GM19463 (cell line): ENCODE measurements at regions not wholly inside any gene's neighbourhood (a gene's known extent, or its start where the extent isn't known, plus 50 kb on each side); places are given as distances from the start of the nearest gene placed in this dataset.
"Not testable (repeated sequence)": the region's sequence is repeated elsewhere in the genome, so short reads cannot be mapped to it uniquely, and the experiment has no call there.

Experiments used
- ATAC-seq: cut with Tn5 transposase; IDR thresholded peaks from one replicate; pipeline ENCODE4 v1.9.1; 2021; ENCODE audit warnings: mild to moderate bottlenecking, moderate library complexity; ENCODE audit not compliant: unreplicated experiment

- no peak for ATAC-seq
These were observed 77.9 kb upstream of the ALX4 start for GRCh38 chr11:44387825-44388224.

- no peak for ATAC-seq
These were observed 79.1 kb upstream of the ALX4 start for GRCh38 chr11:44388828-44389657.

GRCh38 chr11:44389963-44390605, 80.1 kb upstream of the ALX4 start:
- ATAC-seq, result no peak

GRCh38 chr11:44391004-44391403, 81.1 kb upstream of the ALX4 start:
- ATAC-seq, result not testable (repeated sequence)

- not testable (repeated sequence) for ATAC-seq
These were observed 86.8 kb upstream of the ALX4 start for GRCh38 chr11:44396746-44397145.

- ATAC-seq, result no peak
These were observed 87.7 kb upstream of the ALX4 start for GRCh38 chr11:44397586-44398178.

- ATAC-seq, result no peak
These were observed 88.5 kb upstream of the ALX4 start for GRCh38 chr11:44398266-44399030.

GRCh38 chr11:44399968-44400367, 90.0 kb upstream of the ALX4 start:
- ATAC-seq, result no peak

GRCh38 chr11:44400431-44400830, 90.5 kb upstream of the ALX4 start:
- ATAC-seq, result no peak

GRCh38 chr11:44402466-44403075, 92.6 kb upstream of the ALX4 start:
- no peak for ATAC-seq

GRCh38 chr11:44403176-44403575, 93.2 kb upstream of the ALX4 start:
- no peak for ATAC-seq

GRCh38 chr11:44403587-44404273, 93.8 kb upstream of the ALX4 start:
- ATAC-seq, result no peak

- ATAC-seq, result no peak
These were observed 94.4 kb upstream of the ALX4 start for GRCh38 chr11:44404301-44404700.

GRCh38 chr11:44404736-44405395, 94.9 kb upstream of the ALX4 start:
- no peak for ATAC-seq

GRCh38 chr11:44407211-44407996, 97.5 kb upstream of the ALX4 start:
- ATAC-seq, result no peak

GRCh38 chr11:44408141-44408540, 98.2 kb upstream of the ALX4 start:
- no peak for ATAC-seq

GRCh38 chr11:44408711-44409470, 99.0 kb upstream of the ALX4 start:
- no peak for ATAC-seq

GRCh38 chr11:44409558-44410236, 99.8 kb upstream of the ALX4 start:
- peak; percentile 82 for ATAC-seq
